ENCODE measurements at regions not wholly inside any gene's neighbourhood (a gene's known extent, or its start where the extent isn't known, plus 50 kb on each side); places are given as distances from the start of the nearest gene placed in this dataset.

DNA sequence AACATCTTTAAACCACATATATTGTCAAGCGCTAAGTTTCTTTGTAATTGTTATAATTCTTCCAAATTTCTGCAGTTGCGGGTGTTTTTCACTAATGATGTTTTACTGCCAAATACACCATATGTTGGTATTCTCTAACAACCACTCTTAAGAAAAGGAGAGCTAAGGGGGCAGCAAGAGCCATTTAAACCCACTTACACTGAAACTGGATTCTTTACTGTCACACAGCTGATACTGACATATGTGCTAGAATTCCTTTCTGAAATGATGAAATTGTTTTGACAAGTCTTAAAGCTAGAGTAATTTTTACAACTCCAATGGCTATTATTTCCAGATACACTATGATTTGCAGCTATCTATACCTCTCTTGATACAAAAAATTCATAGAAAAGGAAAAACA is 483.1 kb downstream of the CDH11 start:
- no peak for DNase-seq

- no peak for DNase-seq
Measured at GRCh38 chr16:64629622-64630021, 492.2 kb downstream of the CDH11 start.

DNA sequence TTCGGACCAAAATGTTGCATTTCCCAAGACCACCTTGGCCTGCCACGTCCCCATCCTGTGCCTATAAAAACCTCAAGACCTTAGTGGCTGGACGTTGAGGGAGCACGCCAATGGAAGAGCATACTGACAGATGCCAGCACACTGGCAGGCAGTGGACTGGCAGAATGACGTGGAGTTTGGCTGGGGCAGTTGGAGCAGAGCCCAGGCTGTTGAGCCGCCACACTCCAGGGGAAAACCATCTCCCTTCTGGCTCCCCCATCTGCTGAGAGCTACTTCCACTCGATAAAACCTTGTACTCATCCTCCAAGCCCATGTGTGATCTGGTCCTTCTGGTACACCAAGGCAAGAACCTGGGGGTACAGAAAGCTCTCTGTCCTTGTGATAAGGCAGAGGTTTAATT is 494.1 kb downstream of the CDH11 start:
- no peak for DNase-seq

- DNase-seq: no peak
Measured at GRCh38 chr16:64627288-64627687, 494.6 kb downstream of the CDH11 start.

DNA sequence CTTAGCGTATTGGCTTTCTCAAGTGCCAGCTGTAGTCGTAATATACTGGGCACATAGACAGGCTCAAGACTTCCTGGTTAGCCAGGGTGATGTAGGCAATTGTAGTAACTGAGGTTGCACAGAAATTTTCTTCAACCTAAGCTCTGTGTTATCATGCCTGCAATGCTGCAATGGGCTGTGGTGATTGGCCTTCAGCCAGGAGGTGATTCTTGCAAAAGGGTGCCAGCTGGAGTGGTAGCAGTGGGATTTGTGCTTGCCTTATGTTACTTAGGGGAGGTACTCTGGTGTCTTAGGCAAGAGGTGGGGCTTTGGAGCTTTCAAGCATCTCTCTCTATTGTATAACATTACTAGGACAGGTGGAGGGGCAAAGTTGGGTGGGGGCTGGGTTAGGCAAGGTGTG is 495.1 kb downstream of the CDH11 start:
- no peak for DNase-seq

GRCh38 chr16:64621616-64622015 is 500.2 kb downstream of the CDH11 start:
- no peak for DNase-seq

GRCh38 chr16:64617836-64618476 is 503.9 kb downstream of the CDH11 start:
- no peak for DNase-seq

DNA sequence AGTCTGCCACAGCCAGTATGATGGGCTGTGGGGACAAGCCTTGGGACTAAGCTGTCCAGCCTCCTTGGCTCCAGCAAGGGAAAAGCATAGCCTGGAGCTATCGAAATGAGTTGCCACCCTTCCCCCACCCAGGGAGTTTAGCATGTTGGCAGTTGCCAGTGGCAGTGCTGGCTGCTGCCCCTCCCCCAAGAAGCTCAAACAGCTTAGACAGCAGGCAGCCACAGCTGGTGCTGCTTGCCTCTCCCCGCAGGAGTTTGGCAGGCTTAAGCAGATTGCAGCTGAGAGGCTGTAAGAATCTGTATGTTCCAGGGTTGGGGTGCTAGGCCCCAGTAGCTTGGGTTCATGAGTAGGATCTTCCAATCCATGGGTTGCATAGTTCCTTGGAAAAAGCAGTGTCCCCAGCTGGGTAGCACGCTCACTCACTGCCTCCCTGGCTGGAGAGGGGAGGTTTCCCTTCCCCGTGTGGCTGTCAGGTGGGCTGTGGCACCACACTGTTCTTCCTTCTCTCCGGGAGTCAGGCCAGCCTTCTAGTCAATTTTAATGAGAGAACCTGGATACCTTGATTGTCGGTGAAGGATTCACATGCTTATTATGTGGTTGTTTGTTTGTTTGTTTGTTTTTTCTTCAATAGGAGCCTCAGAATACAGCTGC is 506.1 kb downstream of the CDH11 start:
- no peak for DNase-seq

DNA sequence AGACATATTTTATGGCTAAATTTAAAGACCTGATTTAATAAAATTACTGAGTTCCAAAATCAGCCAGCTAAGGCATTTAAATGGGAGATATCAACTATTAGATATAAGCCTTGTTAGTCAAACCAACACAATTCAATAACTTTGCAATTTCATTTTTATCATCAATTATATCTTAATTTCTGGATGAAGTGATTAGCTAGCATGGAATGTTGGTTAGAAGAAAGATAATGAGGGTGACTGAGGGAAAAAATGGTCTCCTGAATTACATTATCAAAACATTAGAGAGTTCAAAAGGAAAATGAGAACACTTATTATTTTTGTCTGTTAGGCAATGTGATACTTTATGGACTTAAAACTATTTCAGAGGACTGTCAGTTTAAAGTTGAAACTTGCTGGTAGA is 525.7 kb downstream of the CDH11 start:
- no peak for DNase-seq

DNA sequence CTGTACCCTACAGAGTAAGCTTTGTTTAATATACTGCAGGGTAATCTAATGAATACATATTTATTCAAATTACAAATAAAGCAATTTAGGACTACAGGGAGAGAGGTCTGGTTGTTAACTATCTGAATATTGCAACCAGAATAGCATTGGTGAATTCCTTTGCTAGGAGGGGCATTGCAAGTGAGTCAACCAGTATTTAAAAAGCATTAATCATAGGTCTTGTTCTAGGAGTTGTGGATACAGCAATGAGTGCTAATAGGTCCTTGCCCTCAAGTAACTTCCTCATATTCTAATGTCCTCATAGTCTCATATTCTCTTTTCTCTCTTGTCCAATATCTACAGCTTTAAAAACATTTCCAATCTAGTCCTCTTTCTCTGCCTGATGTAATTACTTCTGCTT is 531.4 kb downstream of the CDH11 start:
- DNase-seq: no peak

- DNase-seq: no peak
Measured at GRCh38 chr16:64589836-64590235, 532.0 kb downstream of the CDH11 start.

GRCh38 chr16:64586781-64587180 is 535.1 kb downstream of the CDH11 start:
- no peak for DNase-seq

GRCh38 chr16:64585367-64585766 is 536.5 kb downstream of the CDH11 start:
- DNase-seq: no peak

DNA sequence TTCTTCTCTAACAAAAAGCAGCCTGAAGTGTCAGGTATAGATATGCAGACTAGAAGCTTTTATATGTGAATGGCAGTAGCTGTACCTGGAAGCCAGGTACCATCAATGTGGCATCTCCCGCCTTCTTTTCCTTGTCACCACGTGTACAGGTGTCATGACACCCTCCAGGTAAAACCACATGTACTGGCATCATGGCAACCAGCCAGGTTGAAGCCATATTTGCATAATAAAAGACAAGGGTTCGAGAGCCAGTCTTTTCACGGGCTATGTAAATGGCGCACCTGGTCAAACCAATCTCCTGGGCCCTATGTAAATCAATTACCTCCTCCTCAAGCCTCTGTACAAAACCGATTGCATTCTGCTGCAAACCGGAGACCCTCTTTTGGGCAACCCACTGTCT is 541.3 kb downstream of the CDH11 start:
- DNase-seq: no peak

GRCh38 chr16:64579712-64580111 is 542.2 kb downstream of the CDH11 start:
- DNase-seq: no peak

GRCh38 chr16:64545768-64546167 is 576.1 kb downstream of the CDH11 start:
- no peak for DNase-seq

- DNase-seq: no peak
Measured at GRCh38 chr16:64544859-64545258, 577.0 kb downstream of the CDH11 start.

DNA sequence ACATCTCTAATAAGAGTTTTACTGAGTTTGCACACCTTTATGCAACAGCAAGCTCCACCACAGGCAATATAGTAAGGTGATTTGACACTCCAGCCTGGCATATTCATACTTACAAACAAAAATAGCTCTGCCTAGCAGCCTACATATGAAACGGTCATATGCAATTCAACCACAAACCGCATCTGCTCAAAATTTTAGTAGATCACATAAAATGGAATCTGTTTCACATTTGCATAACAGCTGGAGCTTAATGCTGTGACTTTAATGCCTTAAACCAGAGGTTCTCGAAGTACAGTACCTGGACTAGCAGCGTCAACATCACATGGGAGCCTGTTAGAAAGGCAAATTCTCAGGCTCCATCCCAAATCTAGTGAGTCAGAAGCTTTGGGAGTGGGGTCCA is 578.4 kb downstream of the CDH11 start:
- DNase-seq: no peak

GRCh38 chr16:64543031-64543430 is 578.8 kb downstream of the CDH11 start:
- no peak for DNase-seq

DNA sequence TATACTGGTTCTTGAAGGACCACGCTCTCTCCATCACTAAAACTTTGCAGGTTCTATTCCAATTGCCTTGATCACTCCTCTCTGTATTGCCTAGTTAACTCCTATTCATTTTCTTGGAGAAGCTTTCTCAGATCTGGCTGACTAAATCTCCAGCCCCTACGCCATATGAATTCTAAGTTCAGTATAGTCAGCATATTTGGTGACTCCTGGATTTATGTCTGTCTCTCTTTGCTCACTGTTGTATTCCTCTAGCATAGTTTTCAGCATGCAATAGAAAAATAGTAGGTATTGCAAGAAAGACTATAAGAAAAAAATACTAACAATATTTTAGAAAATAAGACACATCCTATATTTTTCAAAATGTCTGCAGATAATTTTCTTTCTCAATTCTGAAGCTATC is 579.7 kb downstream of the CDH11 start:
- no peak for DNase-seq

GRCh38 chr16:64541621-64542020 is 580.2 kb downstream of the CDH11 start:
- no peak for DNase-seq

DNA sequence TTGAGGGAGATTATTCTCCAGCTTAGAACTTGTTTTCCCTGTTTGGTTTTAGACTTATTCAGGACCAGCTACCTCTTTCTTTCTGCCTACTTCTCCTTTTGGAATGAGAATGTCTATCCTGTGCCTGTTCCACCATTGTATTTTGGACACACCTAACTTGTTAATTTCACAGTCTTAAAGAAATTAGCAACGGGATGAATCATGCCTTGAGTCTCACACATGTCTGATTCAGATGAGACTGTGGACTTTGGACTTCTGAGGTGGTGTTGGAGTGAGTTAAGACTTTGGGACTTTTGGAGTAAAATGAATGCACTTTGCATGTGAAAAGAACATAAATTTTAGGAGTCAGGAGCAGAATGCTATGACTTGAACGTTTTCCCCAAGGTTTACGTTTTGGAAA is 581.4 kb downstream of the CDH11 start:
- DNase-seq: no peak

GRCh38 chr16:64539811-64540371 is 582.0 kb downstream of the CDH11 start:
- DNase-seq: no peak

DNA sequence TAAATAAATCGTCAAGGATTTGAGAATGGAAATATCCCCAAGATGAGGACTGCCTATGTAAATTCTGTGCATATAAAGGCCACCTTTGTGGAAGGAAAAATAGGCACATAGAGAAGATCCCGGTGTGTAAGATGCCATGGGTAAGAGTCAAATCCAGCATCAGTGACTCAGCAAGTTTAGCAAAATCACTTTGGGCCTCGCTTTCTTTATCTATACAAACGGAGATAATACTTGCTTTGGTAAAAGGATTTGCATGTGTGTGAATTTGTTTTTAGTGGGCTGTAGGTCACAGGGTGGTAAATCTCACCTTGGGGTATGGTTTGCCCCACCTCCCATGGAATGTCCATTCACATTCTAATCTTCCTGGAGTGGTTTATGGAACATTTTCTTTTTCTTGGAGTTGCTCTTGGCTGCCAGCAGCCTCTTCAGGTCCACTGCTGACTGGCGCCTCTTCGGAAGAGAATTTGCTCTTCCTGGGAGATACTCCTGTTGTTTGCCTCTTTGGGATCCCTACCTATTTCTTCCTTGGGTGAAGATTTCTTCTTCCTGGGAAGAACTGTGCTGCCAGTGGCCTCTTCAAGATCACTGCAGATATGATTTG is 587.6 kb downstream of the CDH11 start:
- no peak for DNase-seq
